ENCODE measurements at regions not wholly inside any gene's neighbourhood (a gene's known extent, or its start where the extent isn't known, plus 50 kb on each side); places are given as distances from the start of the nearest gene placed in this dataset.

DNA sequence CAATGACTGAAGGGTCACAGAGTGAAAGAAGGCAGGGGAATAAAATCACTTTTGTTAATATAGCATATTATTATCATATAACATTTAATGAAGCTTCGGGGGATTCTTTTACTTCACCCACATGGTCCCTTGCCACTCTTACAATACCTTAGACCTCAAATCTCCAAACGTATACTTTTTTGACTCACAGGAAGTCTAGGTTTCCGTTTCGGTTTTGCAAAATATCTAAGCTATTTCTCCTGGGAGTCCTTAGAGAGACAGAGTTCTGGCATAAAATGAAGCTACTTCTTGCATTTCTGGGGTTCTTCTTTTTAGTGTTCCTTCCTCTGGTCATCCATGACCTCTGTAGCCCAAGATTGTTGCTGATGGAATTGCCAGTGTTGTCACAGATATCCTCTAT is 590.5 kb upstream of the ATP2B1 start:
- Histone ChIP-seq H4K20me1 (ENCODE audit: control insufficient read depth, insufficient read depth, low read depth, low read length) (no peaks in the 10 kb centered on the region), H3K79me2 (ENCODE audit: control insufficient read depth, low read length) (no peaks in the 10 kb centered on the region), H3K4me3 (ENCODE audit: low read length) (no peak overlapping the region), H3K27me3 (ENCODE audit: control insufficient read depth, low read length) (peaks cover 3% of the 10 kb centered on the region; the same call in 1 of the 2 replicates), H3K9me3 (ENCODE audit: control insufficient read depth, insufficient read depth, low read length) (no peaks in the 10 kb centered on the region), H3K4me1 (ENCODE audit: control insufficient read depth, low read length) (no peaks in the 10 kb centered on the region), H3K4me2 (ENCODE audit: low read length) (no peak overlapping the region), H3K27ac (ENCODE audit: low read depth, low read length) (no peak overlapping the region), H3F3A (ENCODE audit: control insufficient read depth, insufficient read depth) (no peaks in the 10 kb centered on the region), H3K9me2 (replicated peaks; ENCODE audit: control insufficient read depth, low read length) (no peaks in the 10 kb centered on the region), H3K36me3 (ENCODE audit: control insufficient read depth, low read length) (no peaks in the 10 kb centered on the region)
- no peak for TF ChIP-seq EZH2phosphoT487 (IDR thresholded peaks at IDR 0.05; ENCODE audit: borderline replicate concordance, low read length)

DNA sequence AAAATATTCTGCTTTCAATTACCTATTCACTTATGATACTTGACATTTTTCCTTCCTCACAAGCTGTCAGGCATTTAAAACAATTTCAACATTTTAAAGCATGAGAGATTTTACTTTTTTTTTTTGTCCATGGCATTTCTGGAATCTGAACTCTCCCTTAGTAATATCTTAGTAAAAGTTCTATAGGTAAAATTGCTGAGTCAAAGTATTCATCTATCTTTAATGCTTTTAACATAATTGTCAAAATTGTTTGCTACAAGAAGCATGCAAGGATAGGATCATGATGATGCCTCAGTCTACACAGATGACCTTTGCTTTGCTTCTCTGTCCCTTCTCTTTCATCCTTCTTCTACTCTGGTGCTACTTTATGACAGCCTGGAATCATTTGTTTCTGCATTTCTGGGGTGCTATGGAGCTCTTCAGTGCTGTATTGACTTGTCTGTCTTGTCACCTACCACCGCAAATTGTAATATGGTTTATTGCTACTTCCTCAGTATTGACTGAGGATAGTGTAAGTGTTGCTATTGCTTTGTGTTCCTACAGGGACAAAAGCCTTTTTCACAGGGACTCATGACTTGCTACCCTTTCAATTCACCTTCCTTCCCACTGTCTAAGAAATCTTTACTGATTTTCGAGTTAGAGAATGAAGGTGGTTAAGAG is 589.8 kb upstream of the ATP2B1 start:
- H3K36me3 ChIP-seq (ENCODE audit: control insufficient read depth, low read length) = no peaks in the 10 kb centered on the region
- H3K4me2 ChIP-seq (ENCODE audit: low read length) = no peak overlapping the region
- H3K9me3 ChIP-seq (ENCODE audit: control insufficient read depth, insufficient read depth, low read length) = no peaks in the 10 kb centered on the region
- TF ChIP-seq CTCF (IDR thresholded peaks at IDR 0.05; ENCODE audit: low read depth, low read length, poor library complexity, severe bottlenecking) (no peak), EZH2phosphoT487 (IDR thresholded peaks at IDR 0.05; ENCODE audit: borderline replicate concordance, low read length) (no peak)
- no peak overlapping the region for H3K27ac ChIP-seq (ENCODE audit: low read depth, low read length)
- no peaks in the 10 kb centered on the region for H3F3A ChIP-seq (ENCODE audit: control insufficient read depth, insufficient read depth)
- H4K20me1 ChIP-seq (ENCODE audit: control insufficient read depth, insufficient read depth, low read depth, low read length) = no peaks in the 10 kb centered on the region
- H3K79me2 ChIP-seq (ENCODE audit: control insufficient read depth, low read length) = no peaks in the 10 kb centered on the region
- H3K4me3 ChIP-seq (ENCODE audit: low read length) = no peak overlapping the region
- H3K9me2 ChIP-seq (replicated peaks; ENCODE audit: control insufficient read depth, low read length) = no peaks in the 10 kb centered on the region
- no peaks in the 10 kb centered on the region for H3K4me1 ChIP-seq (ENCODE audit: control insufficient read depth, low read length)
- peaks cover 3% of the 10 kb centered on the region; the same call in 1 of the 2 replicates for H3K27me3 ChIP-seq (ENCODE audit: control insufficient read depth, low read length)

GRCh38 chr12:90295858-90296257 is 587.2 kb upstream of the ATP2B1 start:
- Histone ChIP-seq H3K36me3 (ENCODE audit: control insufficient read depth, low read length) (no peaks in the 10 kb centered on the region), H3K9me3 (ENCODE audit: control insufficient read depth, insufficient read depth, low read length) (no peaks in the 10 kb centered on the region), H3K4me2 (ENCODE audit: low read length) (no peak overlapping the region), H3K4me1 (ENCODE audit: control insufficient read depth, low read length) (no peaks in the 10 kb centered on the region), H3F3A (ENCODE audit: control insufficient read depth, insufficient read depth) (no peaks in the 10 kb centered on the region), H3K79me2 (ENCODE audit: control insufficient read depth, low read length) (no peaks in the 10 kb centered on the region), H3K4me3 (ENCODE audit: low read length) (no peak overlapping the region), H3K27ac (ENCODE audit: low read depth, low read length) (no peak overlapping the region), H3K9me2 (replicated peaks; ENCODE audit: control insufficient read depth, low read length) (no peaks in the 10 kb centered on the region), H4K20me1 (ENCODE audit: control insufficient read depth, insufficient read depth, low read depth, low read length) (no peaks in the 10 kb centered on the region), H3K27me3 (ENCODE audit: control insufficient read depth, low read length) (peaks cover 3% of the 10 kb centered on the region; the same call in 1 of the 2 replicates)
- TF ChIP-seq EZH2phosphoT487 (IDR thresholded peaks at IDR 0.05; ENCODE audit: borderline replicate concordance, low read length) (no peak), CTCF (IDR thresholded peaks at IDR 0.05; ENCODE audit: low read depth, low read length, poor library complexity, severe bottlenecking) (no peak)

DNA sequence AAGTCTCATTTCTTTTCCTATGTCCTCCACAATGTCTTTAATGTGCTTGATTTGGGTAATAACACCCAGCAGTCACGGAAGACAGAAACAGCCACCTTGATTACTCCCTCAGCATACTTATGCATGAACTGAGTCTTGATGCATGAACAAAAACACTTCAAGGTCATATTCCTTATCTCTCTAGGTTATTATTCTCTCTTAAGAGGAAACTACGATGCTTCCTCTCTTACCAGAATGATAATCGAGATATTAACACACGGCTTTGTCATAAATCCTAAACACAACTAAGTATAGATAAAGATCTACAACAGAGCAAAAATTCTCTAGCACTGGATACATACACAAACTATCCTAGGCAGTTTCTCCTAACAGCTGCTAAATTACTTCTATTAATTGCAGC is 583.5 kb upstream of the ATP2B1 start:
- TF ChIP-seq EZH2phosphoT487 (IDR thresholded peaks at IDR 0.05; ENCODE audit: borderline replicate concordance, low read length) (no peak), CTCF (IDR thresholded peaks at IDR 0.05; ENCODE audit: low read depth, low read length, poor library complexity, severe bottlenecking) (no peak)
- no peaks in the 10 kb centered on the region for H3F3A ChIP-seq (ENCODE audit: control insufficient read depth, insufficient read depth)

More for the DNA sequence above, 583.5 kb upstream of the ATP2B1 start:
- Histone ChIP-seq H3K4me2 (ENCODE audit: low read length) (no peak overlapping the region), H3K79me2 (ENCODE audit: control insufficient read depth, low read length) (no peaks in the 10 kb centered on the region), H3K4me3 (ENCODE audit: low read length) (no peak overlapping the region), H3K4me1 (ENCODE audit: control insufficient read depth, low read length) (no peaks in the 10 kb centered on the region), H3K27ac (ENCODE audit: low read depth, low read length) (no peak overlapping the region), H3K36me3 (ENCODE audit: control insufficient read depth, low read length) (no peaks in the 10 kb centered on the region), H3K27me3 (ENCODE audit: control insufficient read depth, low read length) (no peaks in the 10 kb centered on the region; the same call in 1 of the 2 replicates), H3K9me3 (ENCODE audit: control insufficient read depth, insufficient read depth, low read length) (0 out of 2 replicates have a peak, but pooled peaks cover 3% of the 10 kb centered on the region), H4K20me1 (ENCODE audit: control insufficient read depth, insufficient read depth, low read depth, low read length) (no peaks in the 10 kb centered on the region), H3K9me2 (replicated peaks; ENCODE audit: control insufficient read depth, low read length) (no peaks in the 10 kb centered on the region)
